Thoracic aorta (tissue), 2 donors: ENCODE measurements at regions not wholly inside any gene's neighbourhood (a gene's known extent, or its start where the extent isn't known, plus 50 kb on each side); places are given as distances from the start of the nearest gene placed in this dataset.

ENCODE experiments used
- ATAC-seq: fragments of 150-250 bp; one replicate; pipeline ENCODE4 v1.8.0; 2017; ENCODE audit warnings: low read depth; ENCODE audit not compliant: insufficient number of reproducible peaks, low FRiP score
- DNase-seq: peaks from one replicate; pipeline ENCODE4 v3.0.0-alpha.2; 2020; ENCODE audit warnings: low spot score
- H3K27ac ChIP-seq, 2 donors: fragments of 200-600 bp; sonication (generic); 1 replicate in 1 of 2; 2 replicates in 1 of 2; pipeline ENCODE4 v1.5.1; 2016; ENCODE audit warnings: mild to moderate bottlenecking in 2 of 2, moderate library complexity in 2 of 2
- H3K27me3 ChIP-seq: fragments of 200-600 bp; sonication (generic); replicated peaks from 2 replicates; pipeline ENCODE4 v1.6.0; 2016; ENCODE audit warnings: mild to moderate bottlenecking; ENCODE audit not compliant: insufficient read depth
- H3K36me3 ChIP-seq: fragments of 200-600 bp; sonication (generic); one replicate; pipeline ENCODE4 v1.5.1; 2016
- H3K4me1 ChIP-seq, 2 donors: fragments of 200-600 bp; sonication (generic); 1 replicate in 1 of 2; 2 replicates in 1 of 2; pipeline versions ENCODE4 v1.5.1 to v1.6.0; 2016; ENCODE audit warnings: low read depth in 2 of 2, mild to moderate bottlenecking in 1 of 2; ENCODE audit not compliant: control insufficient read depth in 1 of 2
- H3K4me3 ChIP-seq: fragments of 200-600 bp; sonication (generic); 2 replicates; pipeline ENCODE4 v1.5.1; 2016; ENCODE audit warnings: mild to moderate bottlenecking
- H3K9me3 ChIP-seq: fragments of 200-600 bp; sonication (generic); 2 replicates; pipeline ENCODE4 v1.5.1; 2016
- CTCF ChIP-seq: fragments of 200-600 bp; sonication (generic); IDR thresholded peaks from one replicate; pipeline ENCODE4 v1.5.1; 2019; ENCODE audit warnings: antibody characterized with exemption

GRCh38 chr1:17957588-17958267 lies 149.9 kb upstream of the IGSF21 start:
- no peaks in the 10 kb centered on the region for H3K27me3 ChIP-seq
- H3K27ac ChIP-seq = no peak overlapping the region
- no peaks in the 10 kb centered on the region for H3K9me3 ChIP-seq
- H3K36me3 ChIP-seq = no peaks in the 10 kb centered on the region
- no peaks in the 10 kb centered on the region for H3K4me1 ChIP-seq
- DNase-seq (no peak), ATAC-seq (no peak)
- no peak for TF ChIP-seq CTCF
- no peak overlapping the region for H3K4me3 ChIP-seq

DNA sequence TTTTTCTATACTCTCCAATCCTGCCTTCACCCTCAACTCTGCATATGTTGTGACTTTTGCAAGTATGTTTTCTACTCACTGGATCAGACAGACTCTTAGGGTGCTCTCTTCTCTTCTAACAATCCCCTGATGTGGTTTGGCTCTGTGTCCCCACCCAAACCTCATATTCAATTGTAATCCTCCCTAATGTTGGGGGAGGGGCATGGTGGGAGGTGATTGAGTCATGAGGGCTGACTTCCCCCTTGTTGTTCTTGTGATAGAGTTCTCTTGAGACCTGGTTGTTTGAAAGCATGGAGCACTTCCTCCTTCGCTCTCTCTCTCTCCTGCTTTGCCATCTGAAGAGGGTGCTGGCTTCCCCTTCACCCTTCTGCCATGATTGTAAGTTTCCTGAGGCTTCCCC lies 148.9 kb upstream of the IGSF21 start:
- Histone ChIP-seq H3K27me3 (no peaks in the 10 kb centered on the region), H3K4me1 (no peaks in the 10 kb centered on the region), H3K36me3 (no peaks in the 10 kb centered on the region), H3K9me3 (no peaks in the 10 kb centered on the region), H3K4me3 (no peak overlapping the region), H3K27ac (no peak overlapping the region)
- ATAC-seq = no peak
- TF ChIP-seq CTCF = no peak
- no peak for DNase-seq

- H3K27me3 ChIP-seq = no peaks in the 10 kb centered on the region
- no peaks in the 10 kb centered on the region for H3K9me3 ChIP-seq
Observed at GRCh38 chr1:17963513-17963912, 144.1 kb upstream of the IGSF21 start.

DNA sequence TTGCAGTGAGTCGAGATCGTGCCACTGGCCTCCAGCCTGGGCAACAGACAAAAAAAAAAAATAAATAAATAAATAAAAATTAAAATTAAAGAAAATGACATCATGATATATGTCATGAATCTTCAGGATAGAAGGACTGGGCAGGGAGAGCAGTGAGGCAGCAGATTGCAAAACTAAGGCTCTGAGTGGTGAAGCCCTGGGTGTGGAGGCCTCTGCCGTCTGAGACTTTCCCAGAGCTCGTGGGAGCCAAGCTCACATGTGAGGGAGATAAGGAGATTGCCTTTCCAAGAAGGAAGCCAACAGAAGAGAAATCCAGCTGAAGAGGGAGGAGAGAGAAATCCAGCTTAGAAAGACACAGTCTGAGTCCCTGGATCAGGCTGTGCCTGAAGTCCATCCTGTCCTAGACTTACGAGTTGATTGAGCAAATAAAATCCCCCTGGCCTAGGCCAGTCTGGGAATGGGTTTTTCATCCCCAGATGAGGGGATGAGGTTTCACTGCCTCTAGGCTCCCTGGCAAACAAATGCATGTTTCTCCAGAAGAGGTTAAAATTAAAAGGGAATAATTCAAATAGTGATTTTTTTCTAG lies 142.0 kb upstream of the IGSF21 start:
- ATAC-seq (no peak), DNase-seq (no peak)
- no peaks in the 10 kb centered on the region for H3K4me1 ChIP-seq
- no peaks in the 10 kb centered on the region for H3K9me3 ChIP-seq
- no peaks in the 10 kb centered on the region for H3K27me3 ChIP-seq
- TF ChIP-seq CTCF = no peak
- H3K36me3 ChIP-seq = no peaks in the 10 kb centered on the region
- H3K27ac ChIP-seq = no peak overlapping the region
- no peak overlapping the region for H3K4me3 ChIP-seq

More at GRCh38 chr1:17963513-17963912, 144.1 kb upstream of the IGSF21 start:
- Histone ChIP-seq H3K4me3 (no peak overlapping the region), H3K4me1 (no peaks in the 10 kb centered on the region), H3K27ac (no peak overlapping the region), H3K36me3 (no peaks in the 10 kb centered on the region)
- ATAC-seq (no peak), DNase-seq (no peak)
- no peak for TF ChIP-seq CTCF

- Histone ChIP-seq H3K4me3 (no peak overlapping the region), H3K4me1 (no peaks in the 10 kb centered on the region), H3K36me3 (no peaks in the 10 kb centered on the region), H3K27ac (no peak overlapping the region), H3K9me3 (no peaks in the 10 kb centered on the region), H3K27me3 (no peaks in the 10 kb centered on the region)
- no peak for TF ChIP-seq CTCF
- DNase-seq = no peak
- no peak for ATAC-seq
Observed at GRCh38 chr1:17966341-17966740, 141.3 kb upstream of the IGSF21 start.
